PC-9 (cell line): ENCODE measurements at regions not wholly inside any gene's neighbourhood (a gene's known extent, or its start where the extent isn't known, plus 50 kb on each side); places are given as distances from the start of the nearest gene placed in this dataset.

Experiments
- BruUV-seq: library from RNA; stranded (reverse); fragments of 400-500 nt; replicated peaks from 2 replicates; lab custom pipeline; 2021; lab: Mats Ljungman, UMichigan
- CTCF ChIA-PET: fragments of 300-600 bp; sonication (Branson Sonifier 250); formaldehyde crosslinking; loops from one replicate; lab custom pipeline; 2022; ENCODE audit warnings: antibody characterized with exemption; lab: Charles Lee
- POLR2A ChIA-PET: fragments of 300-600 bp; sonication (Branson Sonifier 250); formaldehyde crosslinking; loops from one replicate; lab custom pipeline; 2022; ENCODE audit warnings: antibody characterized with exemption; ENCODE audit not compliant: unreplicated experiment; lab: Charles Lee
- DNase-seq, 2 experiments: peaks; one replicate each; pipeline versions ENCODE4 v3.0.0 to v3.0.0-alpha.2; 2015 to 2022; ENCODE audit warnings: mixed read lengths in 1 of 2
- H2AFZ ChIP-seq: fragments of 200-600 bp; sonication (generic); 2 replicates; pipeline ENCODE4 v1.8.1; 2017; ENCODE audit warnings: antibody characterized with exemption
- H3F3A ChIP-seq: fragments of 200-600 bp; sonication (generic); 2 replicates; pipeline ENCODE4 v1.8.1; 2017; ENCODE audit warnings: antibody characterized with exemption, mild to moderate bottlenecking, low read depth; ENCODE audit not compliant: insufficient read depth
- H3K27ac ChIP-seq: fragments of 200-600 bp; sonication (generic); 2 replicates; pipeline ENCODE4 v1.6.1; 2016; ENCODE audit warnings: mixed run types
- H3K27me3 ChIP-seq: fragments of 200-600 bp; sonication (generic); 2 replicates; pipeline ENCODE4 v1.6.1; 2016; ENCODE audit warnings: low read depth, mixed run types; ENCODE audit not compliant: insufficient read depth
- H3K36me3 ChIP-seq: fragments of 200-600 bp; sonication (generic); 2 replicates; pipeline ENCODE4 v1.6.1; 2016; ENCODE audit warnings: low read depth, mixed run types
- H3K4me1 ChIP-seq: fragments of 200-600 bp; sonication (generic); replicated peaks from 2 replicates; pipeline ENCODE4 v1.6.1; 2016; ENCODE audit warnings: mixed run types; ENCODE audit not compliant: insufficient read depth
- H3K4me2 ChIP-seq: fragments of 200-600 bp; sonication (generic); 2 replicates; pipeline ENCODE4 v1.6.1; 2017; ENCODE audit warnings: mixed run types
- H3K4me3 ChIP-seq: fragments of 200-600 bp; sonication (generic); 2 replicates; pipeline ENCODE4 v1.6.1; 2016; ENCODE audit warnings: mixed run types
- H3K79me2 ChIP-seq: fragments of 200-600 bp; sonication (generic); 2 replicates; pipeline ENCODE4 v1.6.1; 2017; ENCODE audit warnings: low read depth, mixed run types
- H3K9me2 ChIP-seq: fragments of 200-600 bp; sonication (generic); 2 replicates; pipeline ENCODE4 v1.8.1; 2017; ENCODE audit warnings: mild to moderate bottlenecking; ENCODE audit not compliant: insufficient read depth
- H3K9me3 ChIP-seq: fragments of 200-600 bp; sonication (generic); 2 replicates; pipeline ENCODE4 v1.8.1; 2016; ENCODE audit warnings: low read depth; ENCODE audit not compliant: insufficient read depth
- H4K20me1 ChIP-seq: fragments of 200-600 bp; sonication (generic); 2 replicates; pipeline ENCODE4 v1.8.1; 2017; ENCODE audit not compliant: insufficient read depth
- CTCF ChIP-seq: fragments of 200-600 bp; sonication (generic); conservative IDR thresholded peaks from 2 replicates; pipeline ENCODE4 v1.6.1; 2017; ENCODE audit warnings: mixed run types, antibody characterized with exemption, mild to moderate bottlenecking, moderate library complexity
- EZH2 ChIP-seq: fragments of 200-600 bp; sonication (generic); IDR thresholded peaks from 2 replicates; pipeline ENCODE4 v1.8.0; 2017; ENCODE audit warnings: antibody characterized with exemption, low read depth
- intact Hi-C: fragments of 100-400 bp; cut with micrococcal nuclease; formaldehyde crosslinking; loops from one replicate; pipeline ENCODE4 v1.10.0; 2022; ENCODE audit not compliant: unreplicated experiment

DNA sequence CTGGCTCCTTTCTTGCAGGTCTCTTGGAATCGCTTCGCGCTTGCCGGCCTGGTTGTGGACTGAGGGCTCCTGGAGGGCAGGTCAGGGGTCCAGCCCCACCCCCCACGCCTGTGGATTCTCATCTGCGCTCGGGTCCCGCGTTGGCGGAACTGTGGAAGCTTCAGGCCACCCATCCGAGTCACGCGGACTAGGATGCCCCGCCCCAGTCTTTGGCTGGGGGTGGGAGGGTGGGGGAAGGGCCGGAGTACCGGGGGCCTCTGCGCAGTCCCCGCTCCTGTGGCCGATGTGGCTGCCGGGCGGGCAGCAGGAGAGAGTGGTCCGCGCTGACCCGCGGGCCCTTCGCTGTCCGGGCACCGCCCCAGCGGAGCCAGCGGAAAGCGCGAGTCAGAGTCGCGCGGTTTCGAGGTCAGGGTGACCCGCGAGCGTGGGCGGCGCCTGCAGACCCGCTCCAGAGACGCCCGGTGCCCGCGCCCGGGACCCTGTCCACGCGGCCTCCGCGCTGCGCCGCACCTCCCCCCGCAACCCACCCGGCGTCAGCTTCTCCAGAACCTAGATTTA is 114.2 kb downstream of the KLF13 start:
- H2AFZ ChIP-seq, result no peak overlapping the region
- H3K27ac ChIP-seq, result no peak overlapping the region
- H3K27me3 ChIP-seq, result no peaks in the 10 kb centered on the region
- no peaks in the 10 kb centered on the region for H3K36me3 ChIP-seq
- no peaks in the 10 kb centered on the region for H3F3A ChIP-seq
- no peak overlapping the region for H3K4me3 ChIP-seq
- H3K9me3 ChIP-seq, result no peaks in the 10 kb centered on the region
- no peak overlapping the region for H3K4me2 ChIP-seq
- POLR2A ChIA-PET, result no interaction called here
- no TSS peak for BruUV-seq
- DNase-seq, result no peak
- TF ChIP-seq EZH2 (no peak), CTCF (no peak)
- intact Hi-C loops, result no loop called here
- no peaks in the 10 kb centered on the region for H4K20me1 ChIP-seq
- no peaks in the 10 kb centered on the region for H3K79me2 ChIP-seq
- no peaks in the 10 kb centered on the region for H3K4me1 ChIP-seq
- no peaks in the 10 kb centered on the region for H3K9me2 ChIP-seq
- CTCF ChIA-PET, result interaction anchor here (0.7 kb wide), 1 partner anchor 182 kb away, joined by 15 read pairs; no protein-coding TSS in a partner anchor

GRCh38 chr15:31442226-31442625 is 115.6 kb downstream of the KLF13 start:
- no peak for DNase-seq
- ChIA-PET CTCF (no interaction called here), POLR2A (no interaction called here)
- Histone ChIP-seq H3K4me3 (no peak overlapping the region), H3F3A (no peaks in the 10 kb centered on the region), H3K79me2 (no peaks in the 10 kb centered on the region), H3K4me2 (no peak overlapping the region), H3K4me1 (no peaks in the 10 kb centered on the region), H4K20me1 (no peaks in the 10 kb centered on the region), H3K9me3 (no peaks in the 10 kb centered on the region), H3K36me3 (no peaks in the 10 kb centered on the region), H3K27ac (no peak overlapping the region), H2AFZ (no peak overlapping the region), H3K27me3 (no peaks in the 10 kb centered on the region), H3K9me2 (no peaks in the 10 kb centered on the region)
- no TSS peak for BruUV-seq
- TF ChIP-seq CTCF, result no peak
- intact Hi-C loops, result no loop called here

DNA sequence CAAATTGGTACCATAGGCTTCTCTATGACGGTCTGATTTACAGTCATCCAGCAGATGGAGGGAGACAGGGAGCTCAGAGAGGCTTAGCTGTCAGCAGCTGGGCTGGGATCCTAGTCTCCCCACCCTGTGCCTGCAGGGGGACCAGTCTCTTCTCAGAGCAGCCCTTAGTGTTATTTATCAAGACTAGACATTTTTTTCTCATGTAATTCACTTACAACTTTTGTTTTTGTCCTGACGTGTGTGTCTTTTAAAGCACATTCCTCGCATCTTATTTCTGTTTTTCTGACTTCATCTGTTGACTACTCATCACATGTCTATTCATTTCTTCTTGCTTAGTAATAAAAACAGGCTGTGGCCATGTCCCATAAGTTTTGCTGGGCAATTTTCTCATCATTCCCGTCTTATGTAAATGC is 116.1 kb downstream of the KLF13 start:
- Histone ChIP-seq H4K20me1 (no peaks in the 10 kb centered on the region), H3F3A (no peaks in the 10 kb centered on the region), H3K9me3 (no peaks in the 10 kb centered on the region), H3K4me3 (no peak overlapping the region), H3K4me1 (no peaks in the 10 kb centered on the region), H2AFZ (no peak overlapping the region), H3K27me3 (no peaks in the 10 kb centered on the region), H3K79me2 (no peaks in the 10 kb centered on the region), H3K27ac (no peak overlapping the region), H3K36me3 (no peaks in the 10 kb centered on the region), H3K4me2 (no peak overlapping the region), H3K9me2 (no peaks in the 10 kb centered on the region)
- intact Hi-C loops, result no loop called here
- POLR2A ChIA-PET, result no interaction called here
- no TSS peak for BruUV-seq
- CTCF ChIA-PET, result no interaction called here
- TF ChIP-seq CTCF (no peak), EZH2 (no peak)
- no peak for DNase-seq
